Right atrium auricular region (tissue), 2 donors: ENCODE measurements at regions not wholly inside any gene's neighbourhood (a gene's known extent, or its start where the extent isn't known, plus 50 kb on each side); places are given as distances from the start of the nearest gene placed in this dataset.

Experiments
- DNase-seq: peaks from one replicate; pipeline ENCODE4 v3.0.0-alpha.2; 2019; ENCODE audit warnings: low spot score
- H3K27ac ChIP-seq, 2 donors: fragments of 200-600 bp; sonication (generic); 1 replicate in 1 of 2; 2 replicates in 1 of 2; pipeline ENCODE4 v1.5.1; 2016 to 2019
- H3K27me3 ChIP-seq, 2 donors: fragments of 200-600 bp; sonication (generic); one replicate each; pipeline versions ENCODE4 v1.5.1 to v1.6.0; 2017 to 2019
- H3K36me3 ChIP-seq: fragments of 200-600 bp; sonication (generic); one replicate; pipeline ENCODE4 v1.5.1; 2016
- H3K4me1 ChIP-seq, 2 donors: fragments of 200-600 bp; sonication (generic); one replicate each; pipeline versions ENCODE4 v1.5.1 to v1.6.0; 2017 to 2019
- H3K4me3 ChIP-seq, 2 donors: fragments of 200-600 bp; sonication (generic); 1 replicate in 1 of 2; 2 replicates in 1 of 2; pipeline ENCODE4 v1.5.1; 2017 to 2019; ENCODE audit warnings: mild to moderate bottlenecking in 1 of 2, moderate library complexity in 1 of 2
- H3K9me3 ChIP-seq, 2 donors: fragments of 200-600 bp; sonication (generic); one replicate each; pipeline ENCODE4 v1.5.1; 2019
- CTCF ChIP-seq, 2 donors: fragments of 200-600 bp; sonication (generic); IDR thresholded peaks; one replicate each; pipeline ENCODE4 v1.5.1; 2019; ENCODE audit warnings: antibody characterized with exemption in 2 of 2

DNA sequence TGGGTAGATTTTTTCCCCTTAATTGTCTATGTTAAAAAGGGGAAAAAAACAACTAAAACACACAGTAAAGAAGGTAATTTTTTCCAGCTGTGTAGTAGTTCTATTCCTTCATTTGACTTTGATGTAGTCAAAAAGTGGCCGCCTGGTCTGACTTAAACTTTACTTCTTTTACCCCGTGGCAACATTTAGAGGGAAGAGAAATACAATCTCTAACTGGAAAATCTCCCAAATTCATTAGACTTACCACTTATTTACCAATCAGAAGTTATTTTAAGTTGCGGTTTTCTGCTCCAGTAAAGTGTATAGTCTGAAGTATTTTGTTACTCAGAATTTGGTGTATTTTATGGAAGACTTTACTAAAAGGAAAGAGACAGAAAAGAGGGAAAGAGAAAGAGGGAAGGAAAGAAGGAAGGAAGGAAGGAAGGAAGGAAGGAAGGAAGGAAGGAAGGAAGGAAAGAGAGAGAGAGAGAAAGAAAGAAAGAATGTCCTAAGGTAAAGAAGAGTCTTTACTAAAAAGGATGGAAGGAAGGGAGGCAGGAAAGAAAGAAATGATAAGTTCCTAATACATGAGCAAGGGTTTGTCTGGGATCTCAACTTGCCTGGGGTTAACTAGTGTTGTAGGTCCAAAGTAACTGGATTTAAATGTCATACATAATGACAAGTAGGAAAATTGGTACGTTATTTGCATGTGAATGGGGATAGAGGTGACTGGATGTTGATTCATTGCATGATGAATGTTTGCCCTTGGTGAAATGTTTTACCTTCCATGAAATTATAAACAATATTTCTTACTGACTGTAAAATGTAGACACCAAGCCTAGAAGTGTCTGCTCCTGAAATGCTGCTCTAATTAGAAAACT is 135.1 kb downstream of the SAMD5 start:
- no peaks in the 10 kb centered on the region for H3K27me3 ChIP-seq
- H3K27ac ChIP-seq = no peak overlapping the region
- no peak overlapping the region for H3K4me3 ChIP-seq
- no peaks in the 10 kb centered on the region for H3K4me1 ChIP-seq
- H3K36me3 ChIP-seq = no peaks in the 10 kb centered on the region
- TF ChIP-seq CTCF (IDR thresholded peaks at IDR 0.05) = no peak
- no peak for DNase-seq
- no peaks in the 10 kb centered on the region for H3K9me3 ChIP-seq

DNA sequence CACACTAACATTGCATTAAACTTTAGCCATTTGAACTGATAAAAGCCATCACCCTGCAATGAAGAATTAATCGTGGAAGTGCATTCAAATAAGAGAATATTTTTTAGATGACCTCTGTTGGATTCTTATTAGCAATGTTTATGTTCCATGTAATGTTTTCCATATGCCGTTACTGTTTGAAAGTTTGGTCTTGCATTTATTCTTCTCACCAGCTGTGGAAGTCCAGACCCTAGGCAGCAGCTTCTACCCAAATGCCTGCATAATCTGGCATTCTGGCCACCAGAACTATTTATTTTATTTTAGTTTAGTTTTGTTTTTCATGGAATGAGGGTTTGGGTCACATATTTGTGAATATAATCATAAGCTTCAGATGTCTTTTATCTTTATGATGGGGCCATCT is 140.4 kb downstream of the SAMD5 start:
- no peak for DNase-seq
- no peak for TF ChIP-seq CTCF (IDR thresholded peaks at IDR 0.05)
- no peaks in the 10 kb centered on the region for H3K9me3 ChIP-seq
- H3K4me1 ChIP-seq = peaks cover 0 to 16% of the 10 kb centered on the region in 2 donors
- H3K4me3 ChIP-seq = no peak overlapping the region
- H3K27ac ChIP-seq = no peak overlapping the region
- H3K27me3 ChIP-seq = no peaks in the 10 kb centered on the region
- H3K36me3 ChIP-seq = no peaks in the 10 kb centered on the region

- no peak overlapping the region for H3K4me3 ChIP-seq
- DNase-seq = peak; percentile 59
- H3K27me3 ChIP-seq = no peaks in the 10 kb centered on the region
- H3K4me1 ChIP-seq = peaks cover 0 to 16% of the 10 kb centered on the region in 2 donors
- H3K36me3 ChIP-seq = no peaks in the 10 kb centered on the region
- peak in 1 of 2 donors; percentile 57 for TF ChIP-seq CTCF (IDR thresholded peaks at IDR 0.05)
- H3K9me3 ChIP-seq = no peaks in the 10 kb centered on the region
- H3K27ac ChIP-seq = peak overlapping the region in 1 of 2 donors; percentile 23
These were observed 143.0 kb downstream of the SAMD5 start for GRCh38 chr6:147651249-147652063.

GRCh38 chr6:147653631-147654030 is 145.1 kb downstream of the SAMD5 start:
- H3K27ac ChIP-seq = no peak overlapping the region
- DNase-seq = no peak
- no peaks in the 10 kb centered on the region for H3K27me3 ChIP-seq
- no peak overlapping the region for H3K4me3 ChIP-seq
- H3K36me3 ChIP-seq = no peaks in the 10 kb centered on the region
- peaks cover 0 to 16% of the 10 kb centered on the region in 2 donors for H3K4me1 ChIP-seq
- no peaks in the 10 kb centered on the region for H3K9me3 ChIP-seq
- no peak for TF ChIP-seq CTCF (IDR thresholded peaks at IDR 0.05)

- no peaks in the 10 kb centered on the region for H3K9me3 ChIP-seq
- TF ChIP-seq CTCF (IDR thresholded peaks at IDR 0.05) = no peak
- peaks cover 0 to 16% of the 10 kb centered on the region in 2 donors for H3K4me1 ChIP-seq
- H3K4me3 ChIP-seq = no peak overlapping the region
- H3K27ac ChIP-seq = no peak overlapping the region
- DNase-seq = no peak
- no peaks in the 10 kb centered on the region for H3K36me3 ChIP-seq
- H3K27me3 ChIP-seq = no peaks in the 10 kb centered on the region
These were observed 145.8 kb downstream of the SAMD5 start for GRCh38 chr6:147654103-147654845.
